HCT116 (cell line): ENCODE measurements at regions not wholly inside any gene's neighbourhood (a gene's known extent, or its start where the extent isn't known, plus 50 kb on each side); places are given as distances from the start of the nearest gene placed in this dataset.

Source experiments
- ATAC-seq: fragments of 200-7000 bp; cut with Tn5 transposase; 2 replicates; pipeline ENCODE4 v1.9.1; 2020; ENCODE audit warnings: mild to moderate bottlenecking, moderate library complexity
- BruUV-seq: library from RNA; stranded (reverse); fragments of 400-500 nt; replicated peaks from 2 replicates; lab custom pipeline; 2021; lab: Mats Ljungman, UMichigan
- CTCF ChIA-PET: fragments of 300-600 bp; sonication (Branson Sonifier 250); formaldehyde crosslinking; loops from one replicate; lab custom pipeline; 2021; ENCODE audit warnings: antibody characterized with exemption; lab: Charles Lee
- POLR2A ChIA-PET: fragments of 300-600, 350-600 bp; sonication (Branson Sonifier 250); formaldehyde crosslinking; loops from one replicate; lab custom pipeline; 2021; ENCODE audit warnings: antibody characterized with exemption; lab: Charles Lee
- RAD21 ChIA-PET, 2 experiments: fragments of 300-600 bp; sonication (Branson Sonifier 250); formaldehyde crosslinking; loops; one replicate each; lab custom pipeline; 2023; ENCODE audit warnings: low total read pairs in 2 of 2; ENCODE audit not compliant: uncharacterized antibody in 2 of 2, unreplicated experiment in 2 of 2, low non-redundant PET in 1 of 2; lab: Charles Lee
- DNase-seq: peaks from one replicate; pipeline ENCODE4 v3.0.0-alpha.2; 2010; ENCODE audit warnings: low read depth, low spot score
- H2AFZ ChIP-seq: fragments of 200-600 bp; shearing (Covaris generic), sonication (generic); 2 replicates; pipeline ENCODE4 v1.6.1; 2017; ENCODE audit warnings: low read depth, mixed run types, mixed read lengths, antibody characterized with exemption, low read length; ENCODE audit not compliant: poor library complexity, severe bottlenecking
- H3K27ac ChIP-seq: 2 replicates; pipeline ENCODE4 v1.5.1; 2012; ENCODE audit warnings: low read depth, low read length
- H3K27me3 ChIP-seq: fragments of 200-600 bp; sonication (generic); 2 replicates; pipeline ENCODE4 v1.6.1; 2016; ENCODE audit warnings: mixed run types, low read length, mixed read lengths; ENCODE audit not compliant: insufficient read depth
- H3K36me3 ChIP-seq, 2 experiments: fragments of 200-500 bp in 1 of 2; fragments of 200-600 bp in 1 of 2; sonication (Bioruptor generic) in 1 of 2; sonication (generic) in 1 of 2; 2 replicates each; pipeline versions ENCODE4 v1.5.1 to v1.6.1; 2014 to 2016; ENCODE audit warnings: low read length in 2 of 2, inconsistent platforms in 1 of 2, mixed read lengths in 1 of 2, mixed run types in 1 of 2; ENCODE audit not compliant: insufficient read depth in 2 of 2, control insufficient read depth in 1 of 2
- H3K4me1 ChIP-seq, 2 experiments: fragments of 200-600 bp in 1 of 2; sonication (generic) in 1 of 2; 2 replicates each; pipeline versions ENCODE4 v1.5.1 to v1.6.1; 2012 to 2017; ENCODE audit warnings: low read length in 2 of 2, inconsistent platforms in 1 of 2, mild to moderate bottlenecking in 1 of 2, mixed read lengths in 1 of 2, mixed run types in 1 of 2, moderate library complexity in 1 of 2; ENCODE audit not compliant: insufficient read depth in 2 of 2, control insufficient read depth in 1 of 2
- H3K4me2 ChIP-seq: fragments of 200-600 bp; sonication (generic); 2 replicates; pipeline ENCODE4 v1.6.1; 2017; ENCODE audit warnings: mixed run types, low read length, mixed read lengths
- H3K4me3 ChIP-seq, 2 experiments: fragments of 200-600 bp in 1 of 2; sonication (generic) in 1 of 2; replicated peaks in 1 of 2; 2 replicates each; pipeline ENCODE4 v1.5.1; 2011 to 2016; ENCODE audit warnings: low read length in 2 of 2, control low read depth in 1 of 2, low read depth in 1 of 2, mild to moderate bottlenecking in 1 of 2, mixed read lengths in 1 of 2, mixed run types in 1 of 2
- H3K79me2 ChIP-seq: fragments of 200-600 bp; sonication (generic); 2 replicates; pipeline ENCODE4 v1.6.1; 2017; ENCODE audit warnings: mild to moderate bottlenecking, mixed run types, low read length, moderate library complexity, mixed read lengths; ENCODE audit not compliant: insufficient read depth
- H3K9ac ChIP-seq: fragments of 200-600 bp; sonication (generic); 2 replicates; pipeline ENCODE4 v1.6.1; 2016; ENCODE audit warnings: low read length, mixed read lengths
- H3K9me2 ChIP-seq: fragments of 200-600 bp; sonication (generic), shearing (Covaris generic); 2 replicates; pipeline ENCODE4 v1.6.1; 2017; ENCODE audit warnings: mixed run types, mild to moderate bottlenecking, moderate library complexity; ENCODE audit not compliant: insufficient read depth
- H3K9me3 ChIP-seq, 2 experiments: fragments of 200-500 bp in 1 of 2; fragments of 200-600 bp in 1 of 2; sonication (Bioruptor generic) in 1 of 2; sonication (generic) in 1 of 2; 2 replicates each; pipeline ENCODE4 v1.6.1; 2014 to 2017; ENCODE audit warnings: low read length in 2 of 2, mixed read lengths in 2 of 2, inconsistent platforms in 1 of 2, low read depth in 1 of 2, mild to moderate bottlenecking in 1 of 2, mixed run types in 1 of 2, moderate library complexity in 1 of 2; ENCODE audit not compliant: control insufficient read depth in 1 of 2, insufficient read depth in 1 of 2
- H4K20me1 ChIP-seq: fragments of 200-600 bp; sonication (generic), shearing (Covaris generic); 2 replicates; pipeline ENCODE4 v1.6.1; 2017; ENCODE audit warnings: mixed run types, mild to moderate bottlenecking, moderate library complexity; ENCODE audit not compliant: insufficient read depth
- ATF3 ChIP-seq: IDR thresholded peaks from 2 replicates; pipeline ENCODE4 v1.6.1; 2012
- CTCF ChIP-seq, 3 experiments: fragments of 200-600 bp in 1 of 3; sonication (generic) in 1 of 3; IDR thresholded peaks in 2 of 3; conservative IDR thresholded peaks in 1 of 3; 2 replicates each; pipeline ENCODE4 v1.5.1; 2012 to 2017; ENCODE audit warnings: low read depth in 2 of 3, low read length in 2 of 3, antibody characterized with exemption in 1 of 3, borderline replicate concordance in 1 of 3, control low read depth in 1 of 3, mild to moderate bottlenecking in 1 of 3, mixed read lengths in 1 of 3, mixed run types in 1 of 3, moderate library complexity in 1 of 3; ENCODE audit not compliant: insufficient read depth in 1 of 3
- ELF1 ChIP-seq: IDR thresholded peaks from 2 replicates; pipeline ENCODE4 v1.6.1; 2012; ENCODE audit warnings: low read depth, borderline replicate concordance
- EZH2 ChIP-seq: fragments of 200-600 bp; sonication (generic); IDR thresholded peaks from 2 replicates; pipeline ENCODE4 v1.6.1; 2017; ENCODE audit warnings: antibody characterized with exemption, mixed run types
- FOSL1 ChIP-seq: IDR thresholded peaks from 2 replicates; pipeline ENCODE4 v1.6.1; 2012; ENCODE audit warnings: low read depth
- POLR2A ChIP-seq: IDR thresholded peaks from 2 replicates; pipeline ENCODE4 v1.7.0; 2011; ENCODE audit warnings: borderline replicate concordance; ENCODE audit not compliant: insufficient read depth, insufficient read length; ENCODE audit errors: extremely low read depth
- POLR2AphosphoS5 ChIP-seq: IDR thresholded peaks from 2 replicates; pipeline ENCODE4 v1.6.1; 2011; ENCODE audit warnings: mild to moderate bottlenecking, low read depth, low read length, moderate library complexity
- RAD21 ChIP-seq: IDR thresholded peaks from 2 replicates; pipeline ENCODE4 v1.6.1; 2012; ENCODE audit warnings: low read depth, mild to moderate bottlenecking
- SIN3A ChIP-seq: IDR thresholded peaks from 2 replicates; pipeline ENCODE4 v1.6.1; 2012; ENCODE audit warnings: low read depth
- SRF ChIP-seq: IDR thresholded peaks from 2 replicates; pipeline ENCODE4 v1.6.1; 2012; ENCODE audit warnings: low read depth
- YY1 ChIP-seq: IDR thresholded peaks from 2 replicates; pipeline ENCODE4 v1.6.1; 2011; ENCODE audit warnings: low read length, low read depth, moderate library complexity, mild to moderate bottlenecking; ENCODE audit not compliant: insufficient replicate concordance; ENCODE audit errors: extremely low read depth
- ZFX ChIP-seq: fragments of 450-650 bp; IDR thresholded peaks from 2 replicates; pipeline ENCODE4 v1.6.1; 2017
- ZNF274 ChIP-seq: fragments of 200-500 bp; sonication (Bioruptor generic); IDR thresholded peaks from 2 replicates; pipeline ENCODE4 v1.6.1; 2014; ENCODE audit warnings: mild to moderate bottlenecking, low read depth, low read length, inconsistent platforms
- intact Hi-C: fragments of 100-400 bp; cut with micrococcal nuclease; formaldehyde crosslinking; loops from 2 replicates; pipeline ENCODE4 v1.10.0; 2022
- TF ChIP-seq, protein P1 (sequence below): IDR thresholded peaks from 2 replicates; pipeline ENCODE4 v1.6.1; 2012

DNA sequence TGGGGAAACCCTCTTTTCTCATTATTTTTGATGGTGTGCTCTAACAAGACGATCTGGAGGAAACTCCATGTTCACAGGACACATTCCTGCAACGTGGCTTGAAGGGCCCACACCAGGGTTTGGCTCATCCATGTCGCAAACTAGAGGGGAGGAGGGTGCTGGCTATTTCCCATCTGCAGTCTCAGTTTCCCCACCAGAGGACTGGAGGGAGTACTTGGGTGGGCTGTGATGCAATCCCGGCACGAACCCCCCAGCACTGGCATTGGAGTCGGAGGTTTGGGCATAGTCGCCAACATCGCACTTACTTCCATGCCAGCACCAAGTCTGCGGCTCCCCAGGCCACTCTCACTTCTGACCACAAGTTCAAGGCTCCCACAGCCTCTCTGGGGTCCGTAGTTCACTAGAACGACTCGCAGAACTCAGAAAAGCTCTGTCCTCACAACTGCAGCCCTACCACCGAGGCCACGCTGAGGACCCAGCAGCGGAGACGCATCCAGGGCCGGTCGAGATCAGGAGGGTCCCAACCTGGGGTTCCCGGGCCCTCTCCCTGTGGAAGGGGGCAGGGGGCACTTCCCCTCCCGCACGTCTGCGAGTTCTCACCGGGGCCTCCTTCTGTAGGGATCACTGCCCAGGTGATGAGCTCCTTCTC is 165.6 kb upstream of the SOX1 start:
- ChIA-PET RAD21 (no interaction called here), POLR2A (no interaction called here), CTCF (no interaction called here)
- no TSS peak for BruUV-seq
- Histone ChIP-seq H3K27me3 (no peaks in the 10 kb centered on the region; the same call in 1 of the 2 replicates), H4K20me1 (no peaks in the 10 kb centered on the region), H3K4me2 (no peak overlapping the region), H3K9me3 (no peaks in the 10 kb centered on the region), H3K4me3 (no peak overlapping the region), H3K79me2 (no peaks in the 10 kb centered on the region), H3K36me3 (no peaks in the 10 kb centered on the region), H3K4me1 (peaks cover 0 to 15% of the 10 kb centered on the region in 2 experiments; a peak in 2 of 4 replicates), H3K9me2 (no peaks in the 10 kb centered on the region), H3K9ac (no peak overlapping the region), H2AFZ (no peak overlapping the region), H3K27ac (no peak overlapping the region)
- intact Hi-C loops = no loop called here
- DNase-seq (no peak), ATAC-seq (no peak)
- TF ChIP-seq FOSL1 = no peak
- no peak for TF ChIP-seq RAD21
- TF ChIP-seq CTCF (IDR thresholded peaks at IDR 0.05 in 2 of 3, conservative IDR thresholded peaks at IDR 0.05 in 1 of 3; ENCODE audit: borderline replicate concordance in 1 of 3, insufficient read depth in 1 of 3, low read depth in 2 of 3, low read length in 2 of 3) = no peak
- no peak for TF ChIP-seq POLR2AphosphoS5
- TF ChIP-seq POLR2A = no peak
- TF ChIP-seq, protein P1, sequence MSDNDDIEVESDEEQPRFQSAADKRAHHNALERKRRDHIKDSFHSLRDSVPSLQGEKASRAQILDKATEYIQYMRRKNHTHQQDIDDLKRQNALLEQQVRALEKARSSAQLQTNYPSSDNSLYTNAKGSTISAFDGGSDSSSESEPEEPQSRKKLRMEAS = no peak
- TF ChIP-seq ELF1 = no peak
- TF ChIP-seq SIN3A = no peak
- TF ChIP-seq SRF = no peak
- no peak for TF ChIP-seq ZFX
- TF ChIP-seq ATF3 = no peak
- TF ChIP-seq YY1 = no peak
- TF ChIP-seq ZNF274 = no peak
- TF ChIP-seq EZH2 = no peak
